HG02938 (cell line): ENCODE measurements at regions not wholly inside any gene's neighbourhood (a gene's known extent, or its start where the extent isn't known, plus 50 kb on each side); places are given as distances from the start of the nearest gene placed in this dataset.

Experiments used
- ATAC-seq: cut with Tn5 transposase; IDR thresholded peaks from one replicate; pipeline ENCODE4 v1.9.1; 2021; ENCODE audit warnings: mild to moderate bottlenecking, moderate library complexity; ENCODE audit not compliant: unreplicated experiment

DNA sequence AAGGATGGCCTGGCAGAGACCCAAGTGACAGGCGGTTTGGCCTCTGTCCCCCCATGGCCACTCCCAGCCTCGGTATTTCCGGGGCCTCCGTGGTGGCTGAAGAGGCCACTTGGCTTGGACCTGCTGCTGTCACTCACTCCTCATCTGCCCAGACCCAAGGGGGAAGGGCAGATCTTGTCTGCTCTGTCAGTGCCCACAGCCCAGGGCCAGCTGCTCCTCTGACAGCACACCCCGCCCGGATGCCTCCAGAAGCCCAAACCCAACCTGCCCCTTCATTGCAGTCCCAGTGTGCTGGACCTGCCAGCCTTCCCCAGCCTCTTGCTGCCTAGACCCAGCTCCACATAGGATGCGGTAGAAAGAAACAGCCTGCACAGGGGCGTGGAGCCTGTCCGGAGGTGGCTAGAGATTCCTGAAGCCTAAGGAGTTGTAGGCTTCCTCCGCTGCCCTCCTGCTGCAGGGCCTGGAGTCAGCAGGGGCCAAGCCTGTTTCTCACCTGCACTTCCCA, 52.0 kb downstream of the MAGEF1 start:
- no peak for ATAC-seq

DNA sequence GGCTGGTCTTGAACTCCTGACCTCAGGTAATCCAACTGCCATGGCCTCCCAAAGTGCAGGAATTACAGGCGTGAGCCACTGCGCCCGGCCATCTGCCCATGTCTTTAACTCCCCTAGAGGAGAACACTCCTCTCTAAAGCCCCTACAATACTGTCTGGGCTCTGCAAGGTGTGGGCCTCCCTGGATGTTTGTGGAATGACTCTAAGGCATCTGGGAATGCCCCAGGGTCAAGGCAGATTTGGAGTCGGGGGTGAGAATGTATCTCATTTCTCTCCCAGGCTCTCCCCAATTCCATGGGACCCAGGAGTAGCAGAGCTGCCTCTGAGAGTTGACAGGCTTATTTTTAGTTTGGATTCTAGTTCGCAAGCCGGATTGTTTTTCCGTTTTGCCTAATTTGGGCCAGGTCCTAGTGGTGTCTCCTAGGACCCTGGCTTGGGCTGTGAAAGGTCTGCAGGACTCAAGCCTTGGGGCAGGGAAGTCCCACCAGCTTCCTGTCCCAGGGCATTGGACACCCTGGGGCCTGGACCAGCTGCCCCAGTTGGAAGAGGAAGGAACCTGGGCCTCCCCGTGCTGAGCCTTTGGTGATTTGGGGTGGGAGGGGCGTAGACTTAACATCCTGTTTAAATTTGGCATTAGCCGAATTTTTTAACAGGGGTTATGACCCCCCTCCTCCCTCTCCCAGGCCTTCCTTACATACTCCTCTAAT, 53.5 kb downstream of the MAGEF1 start:
- no peak for ATAC-seq

DNA sequence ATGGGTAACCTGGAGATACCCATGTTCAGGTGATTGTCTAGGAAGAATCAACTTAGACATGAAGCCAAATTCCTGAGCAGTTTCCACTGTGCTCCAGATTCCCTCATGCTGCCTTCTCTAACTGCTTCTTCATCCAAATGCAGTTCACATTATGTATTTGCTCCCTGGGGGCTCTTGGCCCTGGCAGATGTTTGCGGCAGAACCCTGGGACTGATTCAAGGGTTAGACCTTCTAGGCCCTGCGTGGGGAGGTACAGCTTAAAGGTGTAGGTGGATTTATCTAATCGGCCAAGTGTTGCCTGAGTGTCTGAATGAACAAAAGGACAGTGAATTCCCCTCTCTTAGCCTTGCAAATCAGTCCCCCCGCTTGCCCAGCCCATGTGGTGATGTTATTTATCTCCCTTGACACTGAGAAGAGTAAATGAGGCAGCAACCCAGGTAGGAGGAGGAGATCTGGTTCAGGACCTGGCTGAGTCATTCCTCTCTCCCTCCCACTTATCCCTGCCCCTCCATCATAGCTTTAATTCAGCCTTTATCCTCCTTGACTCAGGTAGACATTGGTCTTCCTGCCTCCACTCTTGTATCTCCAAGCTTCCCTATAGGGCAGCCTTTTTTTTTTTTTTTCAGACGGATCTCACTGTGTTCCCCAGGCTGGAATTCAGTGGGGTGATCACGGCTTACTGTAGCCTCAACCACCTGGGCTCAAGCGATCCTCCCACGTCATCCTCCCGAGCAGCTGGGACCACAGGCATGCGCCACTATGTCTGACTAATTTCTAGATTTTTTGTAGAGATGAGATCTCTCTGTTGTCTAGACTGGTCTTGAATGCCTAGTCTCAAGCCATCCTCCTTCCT, 54.8 kb downstream of the MAGEF1 start:
- peak; percentile 80 for ATAC-seq

DNA sequence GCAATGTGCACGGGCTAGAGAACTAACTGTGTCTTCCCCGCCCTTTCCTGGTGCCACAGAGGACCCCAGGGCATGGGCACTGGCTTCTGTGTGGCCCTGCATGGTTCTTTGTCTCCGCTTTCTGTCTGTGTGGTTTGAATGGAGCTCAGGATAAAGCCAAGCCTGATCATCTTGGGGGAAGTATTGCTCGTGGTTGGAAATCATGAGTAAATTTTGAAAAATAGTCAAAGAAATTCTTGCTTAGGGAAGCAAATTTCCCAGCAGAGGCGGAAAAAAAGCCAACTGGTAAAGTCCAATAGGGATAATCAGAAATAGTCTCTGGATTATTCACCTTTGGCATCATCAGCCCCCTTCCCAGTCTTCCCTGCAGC, 55.4 kb downstream of the MAGEF1 start:
- no peak for ATAC-seq

DNA sequence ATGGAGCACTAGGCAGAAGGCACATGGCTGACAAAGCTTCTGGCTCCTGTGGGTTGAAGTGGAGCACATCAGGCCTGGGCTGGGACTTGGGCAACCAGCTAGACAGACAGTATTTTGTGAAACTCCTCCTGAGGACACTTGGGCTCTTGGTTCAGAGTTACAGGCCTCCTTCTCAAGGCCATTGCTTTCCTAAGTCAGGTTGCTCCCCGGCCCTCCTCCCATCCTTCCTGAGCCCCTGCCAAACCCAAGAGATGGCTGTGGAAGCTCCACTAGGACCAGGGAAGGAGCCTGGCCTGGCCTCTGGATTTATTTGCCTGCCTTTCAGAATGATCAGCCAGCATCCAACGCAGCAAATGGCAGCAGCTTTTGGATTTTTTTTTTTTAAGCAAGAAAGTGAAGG, 56.3 kb downstream of the MAGEF1 start:
- no peak for ATAC-seq

DNA sequence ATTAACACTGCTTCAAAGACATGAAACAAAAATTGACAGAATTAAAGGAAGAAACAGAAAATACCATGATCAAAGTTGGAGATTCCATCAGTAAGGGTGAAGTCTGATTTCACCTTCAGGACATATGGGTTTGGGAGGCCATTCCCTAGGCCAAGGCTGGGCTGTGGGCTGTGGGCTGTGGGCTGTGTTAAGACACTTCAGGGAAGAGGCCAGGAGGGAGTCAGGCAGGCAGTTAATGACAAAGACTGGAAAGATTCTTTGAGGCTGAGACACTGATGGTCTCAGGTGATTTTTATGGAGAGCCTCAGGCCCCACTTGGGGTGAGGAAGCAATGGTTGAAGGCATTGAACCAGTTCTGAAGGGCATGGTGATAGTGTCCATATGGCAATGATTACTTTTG, 57.5 kb downstream of the MAGEF1 start:
- no peak for ATAC-seq

DNA sequence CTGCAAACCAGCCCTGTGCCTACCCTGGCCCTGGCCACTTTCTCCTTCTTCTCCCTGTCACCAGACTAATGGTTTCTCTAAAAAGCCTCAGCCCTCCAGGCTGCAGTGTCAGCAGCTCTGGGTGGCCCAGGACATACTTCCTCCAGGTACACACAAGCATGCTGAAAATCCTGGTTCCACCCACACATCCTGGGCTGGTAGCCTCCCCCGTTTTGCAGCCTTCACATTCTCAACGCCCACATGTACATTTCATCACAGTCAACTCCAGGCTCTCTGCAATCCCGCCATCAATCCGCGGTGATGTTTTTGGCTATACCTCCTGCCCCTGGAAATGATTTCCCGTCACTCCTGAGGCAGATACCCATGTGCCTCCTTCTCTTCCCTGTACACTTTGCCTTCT, 59.4 kb downstream of the MAGEF1 start:
- ATAC-seq, result no peak

DNA sequence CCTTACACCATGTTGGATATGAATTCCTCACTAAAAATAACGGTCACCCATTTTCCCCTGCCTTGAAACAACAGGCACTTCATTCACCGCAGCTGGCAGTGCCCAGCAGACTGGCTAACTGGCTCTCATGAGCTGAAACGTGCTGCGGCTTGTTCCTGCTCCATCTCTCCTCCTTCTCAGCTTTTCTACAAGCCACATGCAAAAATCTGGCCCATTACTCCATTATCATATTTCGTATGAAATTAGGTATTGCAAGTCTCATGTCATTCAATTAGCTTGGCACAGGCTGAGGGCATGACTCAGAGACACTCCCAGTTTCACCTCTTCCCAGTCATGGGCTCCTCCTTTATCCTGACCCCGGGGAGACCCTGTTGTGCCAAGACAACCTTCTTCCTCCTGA, 60.0 kb downstream of the MAGEF1 start:
- no peak for ATAC-seq

DNA sequence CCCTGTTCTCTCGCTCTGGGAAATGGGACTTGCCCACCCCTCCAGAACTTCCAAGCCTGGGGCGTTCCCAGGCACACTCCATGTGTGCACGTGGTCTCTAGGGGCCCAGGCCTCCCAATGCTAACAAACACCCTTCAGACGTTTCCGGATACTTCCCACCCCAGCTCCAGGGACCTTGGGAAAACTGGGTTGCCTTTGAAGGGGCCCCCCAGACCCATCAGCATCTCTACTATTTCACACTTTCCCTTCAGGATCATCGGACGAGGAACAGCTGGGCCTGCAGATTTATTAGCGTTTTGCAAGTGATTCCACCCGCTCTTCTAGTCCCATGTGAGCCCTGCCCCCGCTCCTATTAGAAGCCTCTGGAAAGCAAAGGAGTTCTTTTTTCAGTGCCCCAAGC, 63.2 kb downstream of the MAGEF1 start:
- no peak for ATAC-seq

DNA sequence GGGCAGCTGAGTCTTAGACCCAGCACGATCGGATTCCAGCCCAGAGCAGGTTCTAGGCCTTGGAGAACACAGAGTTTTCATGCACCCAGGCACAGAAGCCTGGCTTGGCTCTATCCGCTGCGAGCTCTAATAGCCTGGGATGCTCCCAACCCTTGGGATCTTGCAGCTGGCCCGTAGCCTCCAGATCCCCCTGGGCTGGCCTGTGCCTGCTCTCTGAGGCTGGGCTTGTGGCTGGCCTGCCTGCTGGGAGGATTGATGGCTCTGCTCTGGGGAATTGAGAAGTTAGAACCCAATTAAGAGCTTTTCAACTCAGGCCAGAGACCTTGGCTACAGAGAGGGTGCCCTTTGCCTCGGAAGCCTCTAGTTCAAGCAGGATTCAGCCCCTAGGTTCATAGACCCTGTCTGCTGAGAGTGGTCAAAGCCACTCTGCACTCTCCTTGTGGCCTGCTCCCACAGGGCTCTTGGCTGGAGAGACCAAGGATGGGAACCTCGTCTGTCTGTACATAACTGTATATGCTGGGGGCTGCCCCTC, 64.4 kb downstream of the MAGEF1 start:
- no peak for ATAC-seq

DNA sequence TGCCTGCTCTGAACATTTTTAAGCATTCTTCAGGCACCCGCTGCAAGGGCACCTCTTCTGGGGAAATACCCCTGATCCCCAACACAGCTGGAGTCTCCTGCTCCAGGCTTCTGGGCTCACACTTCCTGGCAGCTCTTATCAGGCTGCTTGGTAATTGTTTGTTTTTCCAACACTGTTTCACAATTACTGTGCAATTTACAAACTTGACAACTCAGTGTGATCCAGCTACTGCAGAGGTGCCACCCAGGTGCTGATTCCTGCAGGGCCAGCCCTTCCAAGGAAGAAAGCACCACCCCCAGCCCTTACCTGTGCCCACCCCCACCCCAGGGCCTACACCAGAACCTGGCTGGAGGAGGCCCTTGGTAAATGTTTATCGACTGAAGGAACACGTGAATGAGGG, 66.5 kb downstream of the MAGEF1 start:
- ATAC-seq, result no peak

DNA sequence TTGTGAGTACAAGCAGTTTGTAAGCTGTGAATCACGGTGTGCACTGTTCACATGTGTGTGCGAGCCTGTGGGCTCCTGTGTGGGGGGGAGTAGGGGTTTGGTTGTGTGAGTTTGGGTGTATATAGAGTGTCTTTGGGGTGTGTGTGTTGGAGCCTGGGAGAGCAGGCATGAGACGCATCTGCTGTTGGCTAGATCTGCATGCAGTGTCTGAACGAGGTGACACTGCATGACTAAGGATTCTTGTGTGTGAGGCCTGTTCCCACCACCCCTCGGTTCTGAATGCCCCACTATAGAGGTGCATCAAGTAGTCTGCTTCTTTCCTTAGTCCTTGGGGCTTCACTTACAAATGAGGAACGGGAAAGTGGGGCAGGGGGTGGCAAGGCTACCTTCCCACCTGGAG, 68.4 kb downstream of the MAGEF1 start:
- ATAC-seq, result no peak

DNA sequence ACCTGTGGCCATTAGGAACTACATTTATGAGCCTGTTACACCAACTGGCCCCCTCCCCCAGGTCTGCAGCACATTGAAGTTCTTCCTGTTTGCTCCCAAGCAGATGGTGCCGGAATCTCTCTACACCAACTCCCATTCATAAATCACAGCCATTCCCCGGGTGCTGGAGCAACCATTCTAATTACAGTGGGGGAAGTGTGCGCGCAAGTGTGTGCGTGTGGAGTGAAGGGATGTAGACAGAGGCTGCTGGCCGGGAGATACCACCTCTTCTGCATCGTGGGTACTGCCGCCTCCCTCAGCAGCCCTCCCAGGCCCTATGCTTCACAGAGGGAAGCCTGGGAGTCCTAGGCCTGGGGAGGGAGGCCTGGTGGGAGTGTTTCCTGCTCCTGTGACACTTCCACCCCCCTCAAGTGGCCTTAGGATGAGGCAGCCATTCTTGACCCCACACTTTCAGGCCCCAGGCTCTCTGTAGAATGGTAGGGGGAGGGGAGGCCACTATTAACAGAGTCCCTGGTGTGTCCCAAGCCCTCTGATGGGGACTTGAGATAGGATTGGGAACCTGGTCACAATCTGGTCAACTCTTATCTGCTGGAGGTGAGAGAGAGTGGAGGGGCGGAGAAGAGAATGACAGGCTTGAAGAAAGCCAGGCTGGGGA, 69.1 kb downstream of the MAGEF1 start:
- no peak for ATAC-seq

DNA sequence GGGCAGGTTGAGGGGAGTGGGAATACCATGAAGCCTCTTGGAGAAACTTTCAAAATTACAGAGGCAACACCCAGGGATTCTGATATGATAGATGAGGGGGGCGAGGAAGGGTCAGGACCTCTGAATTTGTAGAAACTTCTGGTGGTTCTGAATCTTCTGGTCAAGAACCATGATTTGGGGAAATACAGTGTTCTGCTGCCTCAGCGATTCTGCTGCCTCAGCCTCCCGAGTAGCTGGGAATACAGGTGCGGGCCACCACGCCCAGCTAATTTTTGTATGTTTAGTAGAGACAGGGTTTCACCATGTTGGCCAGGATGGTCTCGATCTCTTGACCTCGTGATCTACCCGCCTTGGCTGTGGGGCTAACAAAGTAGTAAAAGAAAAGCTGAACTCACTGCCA, 70.4 kb downstream of the MAGEF1 start:
- no peak for ATAC-seq

DNA sequence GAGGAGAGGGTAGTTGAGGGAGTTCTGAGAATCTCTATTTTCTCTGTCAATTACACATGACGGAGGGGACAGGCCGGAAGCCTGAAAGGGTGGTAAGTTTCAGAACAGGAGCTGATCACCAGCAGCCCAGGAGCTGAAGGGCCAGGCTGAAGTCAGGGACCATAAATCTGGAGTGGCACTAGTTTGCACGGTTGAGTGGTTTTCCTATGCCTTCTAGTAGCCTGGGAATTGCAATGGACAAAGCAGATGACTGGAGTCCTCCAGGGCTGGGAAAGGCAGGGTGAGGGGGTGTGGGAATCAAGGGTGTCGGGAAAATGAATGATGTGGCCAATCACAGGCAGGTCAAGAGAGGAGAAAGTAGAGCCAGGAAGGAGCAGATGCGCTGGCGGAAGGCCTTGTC, 72.5 kb downstream of the MAGEF1 start:
- ATAC-seq, result no peak

DNA sequence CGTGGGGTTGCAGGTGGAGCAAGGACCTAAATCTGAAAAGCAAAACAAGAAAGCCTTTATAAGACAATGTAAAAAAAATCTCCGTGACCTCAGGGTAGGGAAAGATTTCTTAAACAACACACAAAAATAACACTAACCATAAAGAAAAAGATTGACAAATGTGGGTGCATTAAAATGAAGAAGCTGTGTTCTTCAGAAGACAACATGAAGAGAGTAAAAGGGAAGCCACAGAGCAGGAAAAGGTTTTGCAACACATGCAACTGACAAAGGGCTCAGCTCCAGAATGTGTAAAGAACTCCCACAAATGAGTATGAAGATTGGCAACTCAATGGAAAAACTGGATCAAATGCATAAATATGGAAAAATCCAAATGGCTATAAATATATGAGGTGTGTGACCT, 74.2 kb downstream of the MAGEF1 start:
- ATAC-seq, result no peak

DNA sequence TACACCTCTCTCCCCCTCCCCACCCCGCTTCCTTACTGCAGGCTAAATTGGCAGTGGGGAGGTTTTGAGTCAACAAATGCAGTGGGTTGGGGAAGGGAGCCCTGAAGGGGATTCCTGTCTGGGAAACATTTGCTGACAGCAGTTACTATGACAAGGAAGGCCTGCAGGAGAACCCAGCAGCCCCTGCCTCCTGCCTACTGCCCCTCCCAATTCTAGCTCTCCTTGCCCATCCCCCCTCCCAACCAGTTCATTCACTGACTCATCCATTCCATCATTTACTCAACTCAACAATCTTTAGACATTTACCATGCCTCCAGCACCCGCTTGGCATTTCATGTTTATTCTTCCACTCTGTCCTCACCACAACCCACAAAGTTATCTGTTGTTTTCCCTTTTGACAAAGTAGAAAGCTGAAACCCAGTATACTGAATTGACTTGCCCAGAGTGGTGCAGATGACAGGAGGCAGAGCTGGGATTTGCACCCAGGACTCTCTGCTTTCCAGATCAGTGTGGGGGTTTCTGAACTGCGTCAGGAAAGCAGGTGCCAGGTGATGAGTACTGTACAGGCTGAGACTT, 75.0 kb downstream of the MAGEF1 start:
- ATAC-seq, result no peak

DNA sequence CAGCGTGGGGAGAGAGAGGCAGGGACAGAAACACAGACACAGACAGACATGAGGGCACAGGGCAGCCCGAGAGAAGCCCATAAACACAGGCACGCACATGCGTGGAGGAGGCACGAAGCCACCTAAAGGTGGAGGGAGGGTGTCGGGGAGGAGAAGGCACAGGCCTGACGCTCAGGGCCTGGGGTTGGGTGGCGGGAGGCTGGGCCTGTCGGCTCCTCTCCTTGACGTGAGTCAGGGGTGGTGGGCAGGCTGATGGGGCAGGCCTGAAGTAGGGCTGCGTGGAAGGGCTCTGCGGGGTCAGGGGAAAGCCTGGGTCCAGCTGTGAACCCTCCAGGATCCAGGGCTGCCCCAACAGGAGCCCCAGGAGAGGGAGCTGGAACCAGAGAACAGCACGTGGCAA, 74.2 kb downstream of the EPHB3 start:
- ATAC-seq, result no peak

DNA sequence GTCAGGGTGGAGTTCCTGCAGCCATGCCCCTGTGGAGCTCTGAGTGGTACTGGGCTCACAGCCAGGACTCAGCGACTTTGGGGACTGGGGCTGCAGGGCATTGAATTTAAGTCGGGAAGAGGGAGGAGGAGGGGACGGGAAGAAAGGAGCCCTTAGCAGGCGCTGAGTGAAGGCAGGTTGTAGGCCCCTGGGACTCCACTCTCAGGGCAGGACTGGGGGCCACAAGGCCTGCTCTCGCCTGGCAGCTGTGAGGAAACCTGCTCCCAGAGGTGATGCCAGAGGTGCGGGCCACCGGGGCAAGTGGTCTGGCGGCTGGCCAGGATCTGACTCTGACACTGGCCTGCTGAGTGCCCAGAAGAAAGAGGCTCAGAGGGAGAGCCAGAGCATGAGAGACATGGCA, 73.5 kb downstream of the EPHB3 start:
- ATAC-seq, result no peak

DNA sequence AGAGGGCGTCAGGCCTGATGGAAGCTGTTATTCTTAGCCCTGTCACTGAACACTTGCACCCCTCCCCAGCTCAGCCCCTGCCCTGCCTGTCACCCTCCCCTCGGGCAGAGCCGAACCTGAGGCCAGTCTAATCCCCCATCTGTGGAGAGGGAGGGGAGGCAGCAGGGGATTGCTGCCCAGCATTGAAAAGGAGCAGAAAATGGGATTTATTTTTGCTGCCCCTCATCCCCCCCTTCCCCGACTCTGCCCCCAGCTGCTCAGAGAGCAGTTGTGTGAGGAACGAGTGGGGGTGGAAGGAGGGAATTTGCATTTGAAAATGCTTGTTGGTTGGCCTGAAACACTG, 71.6 kb downstream of the EPHB3 start:
- ATAC-seq, result no peak

DNA sequence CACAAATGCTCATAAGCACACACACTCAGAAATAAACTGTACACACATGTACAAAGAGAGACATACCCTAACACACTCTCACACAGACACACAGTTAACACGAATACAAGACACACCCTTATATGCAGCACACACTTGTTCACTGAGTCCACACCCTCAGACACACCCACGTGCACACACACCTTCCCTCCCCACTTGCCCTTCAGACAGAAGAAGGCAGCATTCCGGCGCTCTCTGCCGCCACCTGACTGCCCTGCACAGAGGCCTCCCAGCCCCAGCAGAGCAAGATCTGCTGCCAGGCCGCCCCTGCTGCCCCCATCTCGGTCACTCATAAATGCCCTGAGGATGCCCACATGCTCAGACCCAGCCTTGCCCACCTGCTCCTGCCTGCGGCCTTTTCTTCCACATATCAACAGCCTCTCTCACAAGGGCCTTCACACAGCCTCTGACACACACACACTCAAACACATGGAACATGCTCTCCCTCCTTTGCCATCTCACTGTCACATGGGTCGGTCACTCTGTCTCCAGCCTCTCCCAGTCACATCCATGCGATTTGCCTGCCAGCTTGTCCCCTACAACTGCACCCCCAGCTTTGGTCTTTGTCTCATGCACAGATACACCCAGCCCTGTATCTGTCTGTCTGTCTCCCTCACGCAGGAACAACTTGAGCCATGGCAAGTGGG, 71.1 kb downstream of the EPHB3 start:
- ATAC-seq, result no peak
